Neuronal stem cell (in vitro differentiated cells): ENCODE measurements at regions not wholly inside any gene's neighbourhood (a gene's known extent, or its start where the extent isn't known, plus 50 kb on each side); places are given as distances from the start of the nearest gene placed in this dataset.
A peak's percentile ranks its signal among the peaks of the same experiment; 100 is the strongest.

Experiments
- DNase-seq: peaks from one replicate; pipeline ENCODE4 v3.0.0-alpha.2; 2013; ENCODE audit warnings: low spot score
- H2AFZ ChIP-seq: one replicate; pipeline ENCODE4 v1.6.1; 2013; ENCODE audit warnings: mild to moderate bottlenecking, low read length, inconsistent platforms
- H2AK5ac ChIP-seq: 2 replicates; pipeline ENCODE4 v1.6.1; 2013; ENCODE audit warnings: low read depth, mild to moderate bottlenecking, inconsistent platforms, low read length, moderate library complexity, mixed read lengths
- H2BK120ac ChIP-seq: 2 replicates; pipeline ENCODE4 v1.6.1; 2013; ENCODE audit warnings: low read depth, mild to moderate bottlenecking, inconsistent platforms, low read length, moderate library complexity, mixed read lengths
- H2BK12ac ChIP-seq: one replicate; pipeline ENCODE4 v1.6.1; 2013; ENCODE audit warnings: low read length, inconsistent platforms
- H2BK15ac ChIP-seq: 2 replicates; pipeline ENCODE4 v1.6.1; 2013; ENCODE audit warnings: mild to moderate bottlenecking, low read length, inconsistent platforms, mixed read lengths
- H2BK5ac ChIP-seq: one replicate; pipeline ENCODE4 v1.6.1; 2013; ENCODE audit warnings: inconsistent platforms, mild to moderate bottlenecking, low read length, moderate library complexity
- H3K14ac ChIP-seq: one replicate; pipeline ENCODE4 v1.6.1; 2013; ENCODE audit warnings: low read length, inconsistent platforms
- H3K18ac ChIP-seq: 2 replicates; pipeline ENCODE4 v1.6.1; 2013; ENCODE audit warnings: low read length, inconsistent platforms
- H3K23ac ChIP-seq: 2 replicates; pipeline ENCODE4 v1.6.1; 2013; ENCODE audit warnings: low read depth, mild to moderate bottlenecking, mixed read lengths, low read length, inconsistent platforms; ENCODE audit not compliant: poor library complexity
- H3K27ac ChIP-seq: replicated peaks from 3 replicates; pipeline ENCODE4 v1.5.1; 2013; ENCODE audit warnings: low read length, inconsistent platforms
- H3K27me3 ChIP-seq, 3 experiments: 2 replicates each; pipeline ENCODE4 v1.6.1; 2013; ENCODE audit warnings: low read length in 3 of 3, mild to moderate bottlenecking in 2 of 3, inconsistent platforms in 1 of 3, low read depth in 1 of 3, mixed read lengths in 1 of 3, moderate library complexity in 1 of 3; ENCODE audit not compliant: control insufficient read depth in 3 of 3, insufficient read depth in 3 of 3
- H3K36me3 ChIP-seq, 2 donors: replicated peaks in 1 of 2; 2 replicates each; pipeline ENCODE4 v1.6.1; 2013; ENCODE audit warnings: low read length in 2 of 2; ENCODE audit not compliant: control insufficient read depth in 2 of 2, insufficient read depth in 2 of 2
- H3K4ac ChIP-seq: 2 replicates; pipeline ENCODE4 v1.6.1; 2013; ENCODE audit warnings: inconsistent platforms, mild to moderate bottlenecking, low read length, moderate library complexity
- H3K4me1 ChIP-seq, 2 donors: 1 replicate in 1 of 2; 2 replicates in 1 of 2; pipeline ENCODE4 v1.6.1; 2013; ENCODE audit warnings: low read length in 2 of 2, low read depth in 1 of 2; ENCODE audit not compliant: control insufficient read depth in 2 of 2, insufficient read depth in 1 of 2
- H3K4me2 ChIP-seq: one replicate; pipeline ENCODE4 v1.6.1; 2013; ENCODE audit warnings: mild to moderate bottlenecking, low read length, inconsistent platforms; ENCODE audit not compliant: insufficient read depth, poor library complexity, severe bottlenecking
- H3K4me3 ChIP-seq, 2 donors: 2 replicates each; pipeline ENCODE4 v1.5.1; 2013; ENCODE audit warnings: low read length in 2 of 2, mild to moderate bottlenecking in 2 of 2, inconsistent platforms in 1 of 2, moderate library complexity in 1 of 2
- H3K79me1 ChIP-seq: one replicate; pipeline ENCODE4 v1.6.1; 2013; ENCODE audit warnings: low read depth, mild to moderate bottlenecking, inconsistent platforms, low read length, moderate library complexity
- H3K9ac ChIP-seq: one replicate; pipeline ENCODE4 v1.6.1; 2013; ENCODE audit warnings: mild to moderate bottlenecking, low read depth, low read length, inconsistent platforms; ENCODE audit not compliant: poor library complexity
- H3K9me3 ChIP-seq, 2 donors: replicated peaks in 1 of 2; 2 replicates each; pipeline versions ENCODE3 to v1.6.1; 2013; ENCODE audit warnings: low read length in 2 of 2, mild to moderate bottlenecking in 2 of 2, inconsistent platforms in 1 of 2, low read depth in 1 of 2, mixed read lengths in 1 of 2, moderate library complexity in 1 of 2; ENCODE audit not compliant: control insufficient read depth in 2 of 2, insufficient read depth in 1 of 2
- H4K8ac ChIP-seq: one replicate; pipeline ENCODE4 v1.6.1; 2013; ENCODE audit warnings: low read depth, mild to moderate bottlenecking, inconsistent platforms, low read length, moderate library complexity
- H4K91ac ChIP-seq: one replicate; pipeline ENCODE4 v1.6.1; 2013; ENCODE audit warnings: low read length, low read depth, mild to moderate bottlenecking, inconsistent platforms; ENCODE audit not compliant: poor library complexity
- WGBS, 2 donors: extraction: QIAGEN DNeasy Blood & Tissue Kit; methylation state at CpG; one replicate each; pipeline ENCODE4 v1.1.7; 2013; ENCODE audit warnings: missing lambda C conversion rate in 2 of 2, mixed read lengths in 1 of 2; ENCODE audit not compliant: insufficient read length in 2 of 2, insufficient replicate concordance in 1 of 2; ENCODE audit errors: extremely low coverage in 2 of 2; 5-methylcytosine and 5-hydroxymethylcytosine counted together

GRCh38 chr20:4095639-4096038 lies 53.0 kb upstream of the SMOX start:
- Histone ChIP-seq H2AK5ac (no peak overlapping the region), H3K79me1 (no peaks in the 10 kb centered on the region), H3K27ac (no peak overlapping the region), H3K4me1 (peaks cover 0 to 2% of the 10 kb centered on the region in 2 donors), H2BK5ac (no peak overlapping the region), H4K91ac (no peak overlapping the region), H3K4me3 (no peak overlapping the region), H3K23ac (no peak overlapping the region), H2BK12ac (no peak overlapping the region), H3K36me3 (no peaks in the 10 kb centered on the region), H3K9me3 (peaks cover 0 to 5% of the 10 kb centered on the region in 2 donors), H3K14ac (no peak overlapping the region), H2AFZ (no peak overlapping the region), H3K4me2 (no peak overlapping the region), H3K27me3 (no peaks in the 10 kb centered on the region), H3K9ac (no peak overlapping the region), H4K8ac (no peak overlapping the region), H3K18ac (no peak overlapping the region), H2BK15ac (no peak overlapping the region), H2BK120ac (no peak overlapping the region), H3K4ac (no peak overlapping the region)
- WGBS, 2 donors = no CpG with 5 or more reads among the region's 2 CpGs
- DNase-seq = no peak

- H3K23ac ChIP-seq = no peak overlapping the region
- no peak overlapping the region for H2BK15ac ChIP-seq
- H4K8ac ChIP-seq = no peak overlapping the region
- no peak overlapping the region for H3K14ac ChIP-seq
- H3K4ac ChIP-seq = no peak overlapping the region
- no peaks in the 10 kb centered on the region for H3K79me1 ChIP-seq
- H2BK120ac ChIP-seq = no peak overlapping the region
- H2BK5ac ChIP-seq = no peak overlapping the region
- no peak overlapping the region for H2BK12ac ChIP-seq
- no peak overlapping the region for H3K4me2 ChIP-seq
- H2AFZ ChIP-seq = peak overlapping the region; percentile 28
- peak overlapping the region; percentile 77 for H3K18ac ChIP-seq
- H4K91ac ChIP-seq = no peak overlapping the region
- peak; percentile 56 for DNase-seq
- H2AK5ac ChIP-seq = no peak overlapping the region
- H3K9me3 ChIP-seq = peaks cover 0 to 5% of the 10 kb centered on the region in 2 donors
- no CpG with 5 or more reads among the region's 24 CpGs for WGBS, 2 donors
- peaks cover 0 to 2% of the 10 kb centered on the region in 2 donors for H3K4me1 ChIP-seq
- H3K27ac ChIP-seq = no peak overlapping the region
- no peaks in the 10 kb centered on the region for H3K27me3 ChIP-seq
- H3K36me3 ChIP-seq = no peaks in the 10 kb centered on the region
- H3K4me3 ChIP-seq = no peak overlapping the region
- H3K9ac ChIP-seq = no peak overlapping the region
These were observed 56.8 kb upstream of the SMOX start for GRCh38 chr20:4091490-4092479.

- Histone ChIP-seq H3K4me1 (peaks cover 0 to 2% of the 10 kb centered on the region in 2 donors), H3K79me1 (no peaks in the 10 kb centered on the region), H3K9ac (no peak overlapping the region), H4K91ac (no peak overlapping the region), H3K9me3 (peaks cover 2 to 5% of the 10 kb centered on the region in 2 donors), H3K4ac (no peak overlapping the region), H3K4me2 (no peak overlapping the region), H4K8ac (no peak overlapping the region), H2BK15ac (no peak overlapping the region), H2BK12ac (no peak overlapping the region), H2AK5ac (no peak overlapping the region), H2BK120ac (no peak overlapping the region), H3K36me3 (no peaks in the 10 kb centered on the region), H3K27me3 (no peaks in the 10 kb centered on the region), H3K27ac (no peak overlapping the region), H3K14ac (no peak overlapping the region), H3K18ac (no peak overlapping the region), H3K4me3 (no peak overlapping the region), H3K23ac (no peak overlapping the region), H2BK5ac (no peak overlapping the region), H2AFZ (peak overlapping the region; percentile 28)
- WGBS, 2 donors = no CpG with 5 or more reads among the region's 6 CpGs
- DNase-seq = no peak
These were observed 57.7 kb upstream of the SMOX start for GRCh38 chr20:4090756-4091489.
